Thymus (tissue), 11 donors: ENCODE measurements at regions not wholly inside any gene's neighbourhood (a gene's known extent, or its start where the extent isn't known, plus 50 kb on each side); places are given as distances from the start of the nearest gene placed in this dataset.
"Not testable (repeated sequence)": the region's sequence is repeated elsewhere in the genome, so short reads cannot be mapped to it uniquely, and the experiment has no call there.

ENCODE experiments used
- DNase-seq, 9 donors: peaks; one replicate each; pipeline ENCODE4 v3.0.0-alpha.2; 2013; ENCODE audit warnings: low spot score in 9 of 9, low read depth in 6 of 9, missing footprints in 1 of 9
- H3K27ac ChIP-seq, 2 donors: one replicate each; pipeline ENCODE4 v1.5.1; 2013; ENCODE audit warnings: control low read depth in 1 of 2, low read depth in 1 of 2, low read length in 1 of 2, mild to moderate bottlenecking in 1 of 2, moderate library complexity in 1 of 2
- H3K27me3 ChIP-seq, 2 donors: one replicate each; pipeline ENCODE4 v1.5.1; 2013; ENCODE audit warnings: low read length in 1 of 2; ENCODE audit not compliant: control insufficient read depth in 2 of 2, insufficient read depth in 1 of 2
- H3K36me3 ChIP-seq, 2 donors: one replicate each; pipeline ENCODE4 v1.5.1; 2013; ENCODE audit warnings: low read length in 1 of 2, mild to moderate bottlenecking in 1 of 2, moderate library complexity in 1 of 2; ENCODE audit not compliant: control insufficient read depth in 2 of 2, insufficient read depth in 2 of 2
- H3K4me1 ChIP-seq, 2 donors: one replicate each; pipeline ENCODE4 v1.5.1; 2013; ENCODE audit warnings: low read length in 2 of 2; ENCODE audit not compliant: control insufficient read depth in 2 of 2, insufficient read depth in 2 of 2
- H3K4me3 ChIP-seq, 2 donors: one replicate each; pipeline ENCODE4 v1.5.1; 2013; ENCODE audit warnings: low read length in 2 of 2, control low read depth in 1 of 2, mild to moderate bottlenecking in 1 of 2
- H3K9me3 ChIP-seq, 2 donors: one replicate each; pipeline ENCODE4 v1.5.1; 2013; ENCODE audit warnings: low read length in 1 of 2, mild to moderate bottlenecking in 1 of 2; ENCODE audit not compliant: control insufficient read depth in 2 of 2, insufficient read depth in 1 of 2
- WGBS: extraction: QIAGEN DNeasy Blood & Tissue Kit; methylation state at CpG from one replicate; pipeline ENCODE4 v1.1.7; 2013; 5-methylcytosine and 5-hydroxymethylcytosine counted together
- donor health status: healthy.

DNA sequence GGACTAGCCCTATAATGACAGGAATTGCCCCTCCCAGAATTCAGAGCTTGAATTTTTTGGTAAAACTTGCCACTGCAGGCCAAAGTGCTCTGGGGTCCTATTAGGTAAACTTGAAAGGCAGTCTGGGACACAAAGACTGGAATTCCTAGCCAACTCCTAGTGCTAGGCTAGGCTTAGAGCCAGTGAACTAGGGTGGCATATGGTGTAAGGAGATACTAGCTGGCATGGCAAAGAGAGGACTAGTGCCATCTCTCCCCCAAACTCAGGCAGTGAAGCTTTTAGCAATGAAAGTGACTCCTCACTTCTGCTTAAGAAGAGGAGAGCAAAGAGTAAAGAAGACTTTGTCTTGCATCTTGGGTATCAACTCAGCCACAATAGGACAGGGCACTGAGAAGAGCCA, 410.5 kb upstream of the CNTNAP5 start:
- Histone ChIP-seq H3K27ac (no peak overlapping the region), H3K9me3 (peaks cover 0 to 6% of the 10 kb centered on the region in 2 donors), H3K27me3 (no peaks in the 10 kb centered on the region), H3K36me3 (no peaks in the 10 kb centered on the region), H3K4me1 (no peaks in the 10 kb centered on the region), H3K4me3 (no peak overlapping the region)
- DNase-seq: no peak

DNA sequence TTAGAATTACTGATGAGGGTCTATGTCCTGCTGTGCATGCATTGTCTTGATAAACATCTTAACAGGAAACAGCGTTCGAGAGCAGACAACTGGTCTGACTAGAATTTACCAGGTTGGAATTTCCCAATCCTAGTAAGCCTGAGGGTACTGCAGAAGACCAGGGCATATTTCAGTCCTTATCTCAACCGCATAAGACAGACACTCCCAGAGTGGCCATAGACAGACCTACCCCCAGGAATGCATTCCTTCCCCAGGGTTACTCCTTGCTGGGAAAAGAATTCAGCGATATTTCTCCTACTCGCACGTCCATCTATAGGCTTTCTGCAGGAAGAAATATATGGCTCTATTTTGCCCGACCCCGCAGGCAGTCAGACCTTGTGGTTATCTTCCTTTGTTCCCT, 406.4 kb upstream of the CNTNAP5 start:
- 95% methylated on average over 8 of the region's 8 CpGs for WGBS

DNA sequence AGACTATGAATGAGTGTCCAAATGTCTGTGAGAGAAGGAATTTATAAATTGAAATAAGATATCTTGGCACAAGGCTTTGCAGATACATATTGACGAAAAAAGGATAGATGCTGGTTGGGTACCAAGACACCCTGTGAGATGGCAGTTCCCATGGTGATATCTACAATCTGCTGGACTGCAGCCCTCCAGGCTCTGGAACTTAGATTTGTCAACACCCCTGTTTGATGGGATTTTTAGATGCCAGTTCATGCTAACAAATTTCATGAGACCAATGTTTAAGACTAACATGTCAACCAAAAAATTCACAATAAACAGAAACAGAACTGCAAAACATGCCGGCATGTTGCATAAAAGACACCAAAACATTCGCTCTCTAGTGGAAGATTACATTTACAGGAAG, 400.3 kb upstream of the CNTNAP5 start:
- WGBS: 94% methylated on average over 3 of the region's 3 CpGs
- Histone ChIP-seq H3K4me3 (no peak overlapping the region), H3K27me3 (no peaks in the 10 kb centered on the region), H3K27ac (no peak overlapping the region), H3K9me3 (no peaks in the 10 kb centered on the region), H3K4me1 (no peaks in the 10 kb centered on the region), H3K36me3 (no peaks in the 10 kb centered on the region)
- no peak for DNase-seq

More for the DNA sequence above, 406.4 kb upstream of the CNTNAP5 start:
- H3K27ac ChIP-seq, H3K36me3 ChIP-seq, H3K4me1 ChIP-seq, H3K9me3 ChIP-seq, H3K4me3 ChIP-seq, H3K27me3 ChIP-seq, DNase-seq: not testable (repeated sequence)

DNA sequence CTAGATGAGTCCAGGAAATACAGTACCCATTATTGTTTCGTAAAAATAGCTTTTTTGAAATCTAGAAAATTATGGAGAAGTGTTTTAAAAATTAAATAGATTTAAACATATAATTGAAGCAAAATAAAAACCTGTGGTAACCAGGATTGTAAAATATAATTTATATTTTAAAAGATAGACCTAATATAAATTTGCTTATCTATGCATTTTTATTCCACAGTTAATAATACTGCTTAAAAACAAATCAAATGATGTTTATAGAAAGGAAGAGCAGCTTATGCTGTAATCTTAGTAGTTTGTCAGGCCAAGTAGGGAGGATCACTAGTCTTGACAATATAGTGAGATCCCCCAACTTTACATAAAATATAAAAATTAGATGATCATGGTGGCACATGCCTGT, 388.9 kb upstream of the CNTNAP5 start:
- H3K36me3 ChIP-seq: no peaks in the 10 kb centered on the region
- WGBS: 89% methylated on average over 1 of the region's 1 CpG
- H3K9me3 ChIP-seq: no peaks in the 10 kb centered on the region
- no peak overlapping the region for H3K27ac ChIP-seq
- DNase-seq: no peak
- H3K4me3 ChIP-seq: no peak overlapping the region
- H3K4me1 ChIP-seq: no peaks in the 10 kb centered on the region
- no peaks in the 10 kb centered on the region for H3K27me3 ChIP-seq

DNA sequence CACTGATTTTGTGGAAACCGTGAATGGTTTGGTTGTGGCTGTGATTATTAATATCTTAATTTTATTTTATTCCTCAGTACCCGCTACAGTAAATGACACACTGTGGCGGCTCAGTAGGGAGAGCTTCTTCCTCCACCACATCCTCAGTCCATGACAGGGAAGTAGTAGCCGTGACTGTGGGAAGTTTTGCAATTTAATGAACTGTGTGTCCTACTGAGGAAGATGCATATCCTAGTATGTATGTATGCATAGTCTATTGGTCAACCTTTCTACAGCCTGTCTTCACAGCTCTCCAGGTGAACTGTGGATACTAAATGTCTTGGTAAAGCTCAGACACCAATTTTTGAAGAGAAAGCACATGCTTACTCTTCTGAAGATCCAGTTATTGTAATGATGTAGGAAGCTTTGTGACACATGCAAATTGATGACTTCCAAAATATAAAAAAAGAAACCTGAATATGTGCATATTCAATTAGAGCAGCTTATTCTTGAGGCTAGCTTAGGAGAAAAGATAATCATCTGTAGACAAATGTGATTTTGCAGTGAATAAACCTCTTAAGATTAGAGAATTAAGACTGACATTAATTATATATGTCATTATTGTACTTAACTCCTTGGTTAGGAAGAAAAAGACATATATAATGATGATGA, 384.3 kb upstream of the CNTNAP5 start:
- no peak for DNase-seq
- WGBS: 95% methylated on average over 4 of the region's 4 CpGs
- H3K36me3 ChIP-seq: no peaks in the 10 kb centered on the region

DNA sequence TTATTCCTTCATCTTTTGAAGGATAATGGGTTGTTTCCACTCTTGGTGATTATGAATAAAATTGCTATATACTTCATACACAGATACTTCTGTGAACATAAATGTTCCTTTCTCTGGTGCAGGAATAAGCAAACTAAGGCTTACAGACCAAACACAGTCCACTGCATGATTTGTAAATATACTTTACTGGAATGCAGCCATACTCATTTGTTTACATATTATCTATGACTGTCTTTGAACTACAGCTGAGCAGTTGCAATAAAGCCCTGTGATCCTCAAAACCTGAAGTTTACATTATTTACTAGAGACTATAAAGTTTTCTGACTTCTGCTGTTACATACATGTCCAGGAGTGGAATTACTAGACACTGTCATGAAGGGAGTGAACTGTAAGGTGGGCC, 381.0 kb upstream of the CNTNAP5 start:
- Histone ChIP-seq H3K36me3 (no peaks in the 10 kb centered on the region), H3K27me3 (no peaks in the 10 kb centered on the region), H3K4me3 (no peak overlapping the region), H3K4me1 (no peaks in the 10 kb centered on the region), H3K27ac (no peak overlapping the region), H3K9me3 (no peaks in the 10 kb centered on the region)
- no peak for DNase-seq

More for the DNA sequence above, 384.3 kb upstream of the CNTNAP5 start:
- Histone ChIP-seq H3K4me3 (no peak overlapping the region), H3K27me3 (no peaks in the 10 kb centered on the region), H3K4me1 (no peaks in the 10 kb centered on the region), H3K9me3 (no peaks in the 10 kb centered on the region), H3K27ac (no peak overlapping the region)

DNA sequence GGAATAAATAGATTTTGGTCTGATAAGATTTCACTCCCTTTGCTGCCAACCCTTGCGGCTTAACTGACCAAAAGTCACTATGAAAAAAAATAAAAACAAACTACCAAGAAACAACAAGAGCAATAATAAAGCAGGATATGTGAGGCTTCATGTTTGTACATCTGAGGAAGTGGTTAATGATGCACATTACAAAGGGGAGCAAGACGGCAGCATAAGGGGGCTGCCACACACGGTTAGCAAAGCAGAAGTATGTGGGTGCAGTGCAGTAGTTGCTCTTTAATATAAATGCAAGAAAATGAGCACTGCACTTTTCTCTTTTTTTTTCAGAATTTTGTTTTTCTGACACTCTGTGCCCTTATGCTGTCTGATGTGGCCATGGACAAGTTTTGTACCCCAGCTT, 377.1 kb upstream of the CNTNAP5 start:
- no peaks in the 10 kb centered on the region for H3K36me3 ChIP-seq
- H3K27me3 ChIP-seq: no peaks in the 10 kb centered on the region
- no peaks in the 10 kb centered on the region for H3K9me3 ChIP-seq
- H3K4me1 ChIP-seq: no peaks in the 10 kb centered on the region
- no peak for DNase-seq
- H3K27ac ChIP-seq: no peak overlapping the region
- WGBS: 30% methylated on average over 3 of the region's 3 CpGs
- H3K4me3 ChIP-seq: no peak overlapping the region

DNA sequence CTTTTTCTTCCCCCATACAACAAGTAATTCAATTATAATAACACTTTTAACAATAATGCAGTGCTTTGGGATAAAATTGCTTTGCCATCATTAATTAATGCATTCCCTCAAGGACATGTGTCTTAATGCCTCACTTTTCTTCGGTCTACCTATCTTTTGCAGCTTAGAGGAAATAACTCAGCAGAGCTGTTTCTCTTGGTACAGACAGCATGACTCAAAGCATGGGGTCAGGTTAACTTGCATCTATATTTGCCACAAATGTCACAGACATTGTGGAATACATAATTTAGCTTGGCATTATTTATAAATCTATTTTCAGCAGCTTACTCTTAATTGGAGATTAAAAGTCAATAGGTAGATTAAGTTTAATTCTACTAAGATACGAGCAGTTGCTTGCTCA, 376.1 kb upstream of the CNTNAP5 start:
- Histone ChIP-seq H3K27me3 (no peaks in the 10 kb centered on the region), H3K9me3 (no peaks in the 10 kb centered on the region), H3K27ac (no peak overlapping the region), H3K4me1 (no peaks in the 10 kb centered on the region), H3K36me3 (no peaks in the 10 kb centered on the region), H3K4me3 (no peak overlapping the region)
- WGBS: 79% methylated on average over 2 of the region's 2 CpGs
- DNase-seq: no peak

DNA sequence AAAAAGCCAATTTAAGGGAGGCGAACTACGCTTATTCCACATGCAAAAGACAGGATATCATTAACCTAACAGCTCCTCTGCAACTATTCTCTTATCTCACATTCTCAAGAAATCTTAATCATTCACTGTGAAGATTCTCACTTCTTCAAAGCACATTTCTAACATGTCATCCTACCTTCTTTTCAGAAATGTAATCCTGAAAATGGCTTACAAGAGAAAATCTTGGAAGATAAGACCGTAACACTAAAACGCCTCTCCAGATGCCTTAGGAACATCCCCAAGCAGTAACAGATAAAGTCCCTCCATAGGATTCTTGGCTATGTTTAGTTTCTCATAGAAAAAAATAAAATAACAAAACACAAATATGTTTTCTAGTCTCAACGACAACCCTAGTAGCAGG, 373.9 kb upstream of the CNTNAP5 start:
- H3K27me3 ChIP-seq: no peaks in the 10 kb centered on the region
- H3K4me3 ChIP-seq: no peak overlapping the region
- WGBS: 93% methylated on average over 5 of the region's 5 CpGs
- H3K9me3 ChIP-seq: no peaks in the 10 kb centered on the region
- no peaks in the 10 kb centered on the region for H3K36me3 ChIP-seq
- H3K4me1 ChIP-seq: no peaks in the 10 kb centered on the region
- H3K27ac ChIP-seq: no peak overlapping the region
- DNase-seq: no peak

DNA sequence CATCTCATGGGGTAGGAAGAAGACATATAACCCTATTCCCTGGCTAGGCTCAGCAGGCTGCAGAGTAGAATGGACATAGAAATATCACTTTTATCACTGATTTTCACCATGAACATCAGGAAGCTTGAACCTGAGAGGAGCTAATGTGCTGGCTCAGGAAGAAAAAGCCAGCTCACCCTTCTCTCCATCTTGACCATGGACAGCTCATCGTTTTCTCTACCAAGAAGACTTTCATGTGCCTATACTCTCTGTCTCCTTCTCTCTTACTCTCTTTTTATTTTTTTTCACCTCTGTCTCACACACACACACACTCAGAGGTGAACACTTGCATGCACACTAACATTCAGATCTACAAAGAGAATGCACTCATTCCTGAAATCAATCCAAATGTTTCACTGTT, 372.8 kb upstream of the CNTNAP5 start:
- no peak overlapping the region for H3K4me3 ChIP-seq
- no peaks in the 10 kb centered on the region for H3K27me3 ChIP-seq
- no peak overlapping the region for H3K27ac ChIP-seq
- no peaks in the 10 kb centered on the region for H3K4me1 ChIP-seq
- H3K9me3 ChIP-seq: no peaks in the 10 kb centered on the region
- 91% methylated on average over 1 of the region's 1 CpG for WGBS
- H3K36me3 ChIP-seq: no peaks in the 10 kb centered on the region
- DNase-seq: no peak
